Cortex of kidney (tissue), 1 donor: ENCODE measurements at regions not wholly inside any gene's neighbourhood (a gene's known extent, or its start where the extent isn't known, plus 50 kb on each side); places are given as distances from the start of the nearest gene placed in this dataset.

Experiments used
- DNase-seq: peaks from one replicate; lab custom pipeline; 2025; lab: John Stamatoyannopoulos, UW

DNA sequence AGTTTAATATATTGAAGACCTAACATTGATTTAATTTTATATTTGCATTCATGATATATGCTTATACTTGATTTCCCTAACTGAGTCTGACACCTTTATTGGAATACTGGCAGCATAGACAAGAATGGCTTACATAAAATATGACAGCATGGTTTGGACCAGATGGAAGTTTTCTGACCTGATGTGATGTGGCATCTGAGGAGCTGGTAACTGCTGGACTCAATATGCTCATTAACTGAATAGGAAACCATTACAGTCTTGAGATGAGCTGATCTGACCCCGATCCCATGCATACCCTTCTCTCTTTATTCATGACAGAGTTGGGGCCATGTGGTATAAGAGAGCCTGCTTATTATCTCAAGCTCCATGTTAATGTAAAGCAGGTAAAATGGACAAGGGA, 604.8 kb upstream of the SEL1L start:
- no peak for DNase-seq

DNA sequence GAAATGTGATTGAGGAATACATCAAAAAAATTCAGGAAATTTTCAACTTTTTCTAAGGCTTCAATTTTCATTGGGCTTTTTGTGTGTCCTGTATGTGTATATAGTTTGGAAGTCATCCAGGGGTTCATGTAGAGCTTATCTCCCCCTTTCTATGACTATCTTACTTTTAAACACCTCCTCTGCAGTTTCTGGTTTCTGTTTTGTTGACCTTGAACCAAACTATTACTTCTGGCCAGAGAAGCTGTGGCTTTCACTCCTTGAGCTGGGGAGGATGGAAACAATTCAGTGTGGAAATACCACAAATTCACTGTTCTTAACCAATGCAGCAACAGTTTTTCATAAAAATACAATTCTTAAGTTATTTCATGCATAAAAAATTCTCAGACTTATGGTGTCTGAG, 613.2 kb upstream of the SEL1L start:
- no peak for DNase-seq

DNA sequence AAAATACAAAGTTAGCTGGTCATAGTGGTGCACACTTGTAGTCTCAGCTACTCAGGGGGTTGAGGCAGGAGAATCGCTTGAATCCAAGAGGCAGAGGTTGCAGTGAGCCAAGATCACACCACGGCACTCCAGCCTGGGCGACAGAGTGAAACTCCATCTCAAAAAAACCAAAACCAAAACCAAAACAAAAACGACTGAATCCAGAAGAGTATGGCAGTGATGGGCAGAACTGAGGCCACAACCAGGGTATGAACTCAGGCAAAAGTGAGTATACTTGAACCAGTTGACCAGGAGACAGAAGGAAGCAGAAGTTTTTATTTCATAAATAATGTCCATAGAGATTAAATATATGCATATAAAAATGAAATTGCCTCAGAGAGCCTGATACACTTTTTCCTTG, 620.0 kb upstream of the SEL1L start:
- no peak for DNase-seq

GRCh38 chr14:82159624-82160023, 626.0 kb upstream of the SEL1L start:
- no peak for DNase-seq

- no peak for DNase-seq
Measured at GRCh38 chr14:82180139-82180538, 646.5 kb upstream of the SEL1L start.

DNA sequence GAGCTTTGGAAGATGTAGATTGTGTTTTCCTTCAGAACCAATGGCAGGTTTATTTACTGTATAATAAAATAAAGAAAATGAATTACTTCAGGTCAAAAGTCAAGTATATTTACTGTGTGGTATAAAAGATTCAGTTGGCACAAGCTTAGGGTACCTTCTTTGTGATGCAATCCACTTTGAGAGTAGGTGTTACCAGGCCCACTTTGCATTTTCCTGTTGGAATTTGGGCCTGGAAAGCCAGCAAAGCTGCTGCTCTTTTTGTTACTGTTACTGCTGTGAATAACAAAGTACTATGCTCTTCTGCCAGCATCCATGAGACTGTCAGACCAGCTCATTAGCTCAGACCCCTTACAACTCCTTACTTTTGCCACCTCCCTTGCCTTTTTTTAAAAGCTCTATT, 649.0 kb upstream of the SEL1L start:
- DNase-seq = no peak

DNA sequence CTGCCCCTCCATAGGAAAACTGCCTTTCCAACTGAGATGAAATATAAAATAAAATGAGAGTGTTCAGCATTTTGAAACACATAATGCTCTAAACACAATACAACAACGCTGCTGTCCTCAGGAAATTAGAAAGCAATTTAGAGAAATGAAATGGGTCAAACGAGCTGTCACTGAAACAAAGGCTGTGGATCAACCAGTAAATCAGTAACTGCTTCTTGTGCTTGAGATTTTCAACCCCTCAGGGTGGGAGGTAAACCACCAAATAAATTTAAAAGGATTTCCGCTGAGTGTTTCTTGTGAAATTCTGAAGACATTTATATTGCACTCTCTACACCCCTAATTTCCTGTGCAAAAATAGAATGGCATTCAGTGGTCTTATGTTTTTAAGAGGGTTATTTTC, 657.1 kb upstream of the SEL1L start:
- no peak for DNase-seq

GRCh38 chr14:82192387-82192786, 658.7 kb upstream of the SEL1L start:
- DNase-seq = no peak

GRCh38 chr14:82223276-82223675, 689.6 kb upstream of the SEL1L start:
- no peak for DNase-seq

- no peak for DNase-seq
Measured at GRCh38 chr14:82224610-82225009, 691.0 kb upstream of the SEL1L start.

GRCh38 chr14:82230748-82231147, 697.1 kb upstream of the SEL1L start:
- DNase-seq = no peak

DNA sequence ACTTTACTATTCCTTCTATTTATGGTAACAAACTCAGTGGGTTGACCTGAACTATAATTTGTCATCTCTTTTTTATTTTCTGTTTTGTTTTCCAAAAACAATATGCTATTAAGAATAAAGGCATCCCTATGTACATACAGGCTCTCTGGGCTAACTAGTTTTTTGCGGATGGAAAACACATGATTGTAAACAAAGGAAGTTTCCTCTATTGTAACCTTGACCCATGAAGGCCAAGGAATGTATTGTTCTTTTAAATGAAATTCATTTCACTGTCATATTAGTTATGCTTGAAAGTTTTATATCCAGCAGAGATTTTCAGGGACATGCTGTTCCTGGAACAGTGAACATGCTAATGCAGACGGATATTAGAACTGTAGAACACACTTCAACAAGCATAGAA, 705.0 kb upstream of the SEL1L start:
- DNase-seq = no peak

DNA sequence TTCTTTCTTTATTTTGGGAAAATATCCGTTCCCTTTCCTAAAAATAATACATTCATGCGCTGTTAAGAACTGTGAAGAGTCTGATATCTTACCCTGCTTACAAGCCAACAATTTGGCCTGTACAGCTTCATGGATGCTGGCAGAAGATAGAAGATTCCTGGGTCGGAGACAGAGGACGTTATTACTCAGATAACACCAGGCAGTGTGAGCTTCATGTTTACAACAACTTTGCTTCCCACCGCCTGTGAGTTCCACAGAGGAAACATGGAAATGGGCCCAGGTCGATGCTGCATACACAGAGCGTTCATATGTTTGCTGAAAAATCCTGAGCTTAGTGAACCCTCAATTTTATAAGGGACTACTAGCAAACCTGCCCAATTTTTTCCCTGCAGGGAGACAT, 705.6 kb upstream of the SEL1L start:
- DNase-seq = no peak

DNA sequence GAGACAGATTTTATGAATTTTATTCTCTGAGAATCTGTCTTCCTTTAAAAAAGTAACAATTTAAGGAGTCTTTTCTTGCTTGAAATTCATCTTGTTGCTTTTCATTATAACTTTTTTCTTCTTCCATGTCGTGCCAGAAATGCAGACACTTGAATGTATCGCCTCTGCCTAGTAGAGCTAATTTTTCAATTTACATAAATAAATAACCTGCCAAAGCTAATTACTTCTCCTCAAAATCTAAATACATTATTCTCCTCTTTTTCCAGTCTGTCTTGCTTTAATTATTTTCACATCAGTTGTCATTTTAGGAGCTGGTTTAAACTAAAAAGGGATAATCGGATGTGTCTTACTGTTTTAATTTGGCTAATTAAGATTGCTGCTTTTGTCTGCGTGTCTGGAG, 711.1 kb upstream of the SEL1L start:
- DNase-seq = no peak

DNA sequence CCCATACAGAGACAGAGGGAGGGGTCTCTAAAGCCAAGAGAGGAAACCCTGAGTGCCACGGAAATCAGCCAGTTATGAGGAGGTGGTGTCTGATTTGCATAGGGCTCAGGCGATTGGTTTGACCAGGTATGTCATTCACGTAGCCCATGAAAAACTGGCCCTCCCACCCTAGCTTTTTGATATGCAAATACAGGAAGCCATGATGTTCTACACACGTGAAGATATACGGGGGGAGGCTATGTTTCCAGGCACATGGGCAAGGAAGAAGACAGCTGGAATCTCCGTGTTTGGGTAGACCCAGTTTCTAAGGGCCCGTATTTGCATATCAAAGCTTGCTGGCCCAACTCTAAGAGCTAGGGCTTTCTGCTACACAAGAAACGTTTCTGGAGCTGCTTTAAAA, 717.8 kb upstream of the SEL1L start:
- DNase-seq = no peak

DNA sequence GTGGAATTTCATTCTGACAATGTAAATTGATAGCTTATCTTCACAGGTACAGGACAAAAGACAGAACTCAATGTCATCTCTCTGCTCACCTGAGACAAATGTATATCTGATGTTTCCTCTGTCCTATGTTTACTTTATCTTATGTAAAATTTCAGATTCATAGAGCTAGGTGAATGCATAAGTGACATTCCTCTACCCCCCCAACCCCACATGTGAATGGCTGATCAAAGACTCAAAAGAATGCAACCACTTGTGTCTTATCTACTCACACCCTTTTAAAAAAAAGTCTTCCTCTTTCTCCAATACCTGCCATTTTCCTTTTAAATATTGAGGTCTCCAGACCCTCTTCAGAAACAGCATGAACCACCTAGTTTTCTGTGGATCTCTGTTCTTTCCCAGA, 736.6 kb upstream of the SEL1L start:
- no peak for DNase-seq

- DNase-seq = no peak
Measured at GRCh38 chr14:82298811-82299210, 765.2 kb upstream of the SEL1L start.

DNA sequence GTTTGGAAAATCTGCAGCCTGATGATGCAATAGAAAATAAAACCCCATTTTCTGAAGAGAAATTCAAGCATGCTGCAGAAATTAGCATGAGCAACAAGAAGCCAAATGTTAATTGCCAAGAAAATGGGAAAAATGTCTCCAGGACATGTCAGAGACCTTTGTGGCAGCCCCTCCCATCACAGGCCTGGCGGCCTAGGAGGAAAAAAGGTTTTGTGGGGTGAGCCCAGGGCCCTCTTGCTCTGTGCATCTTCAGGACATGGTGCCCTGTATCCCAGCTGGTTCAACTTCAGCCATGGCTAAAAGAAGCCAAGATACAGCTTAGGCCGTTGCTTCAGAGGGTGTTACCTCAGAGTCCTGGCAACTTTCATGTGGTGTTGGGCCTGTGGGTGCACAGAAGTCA, 775.5 kb upstream of the SEL1L start:
- DNase-seq = no peak

DNA sequence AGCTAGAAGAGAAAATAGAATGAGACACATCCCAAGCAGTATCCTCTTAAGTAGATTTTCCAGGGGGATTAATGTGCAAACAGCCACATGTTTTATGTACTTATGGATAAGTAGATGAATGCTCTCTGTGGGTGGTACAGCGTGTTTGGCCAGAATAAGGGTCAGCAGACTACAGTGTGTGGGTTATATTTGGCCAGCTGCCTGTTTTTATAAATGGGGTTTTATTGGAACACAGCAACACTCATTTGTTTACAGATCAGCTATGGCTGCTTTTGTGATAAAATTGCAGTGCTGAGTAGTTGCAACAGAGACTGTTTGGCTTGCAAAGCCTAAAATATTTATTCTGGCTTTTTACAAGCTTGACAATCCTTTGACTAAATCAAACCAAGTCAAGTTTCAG, 780.2 kb upstream of the SEL1L start:
- DNase-seq = no peak

- no peak for DNase-seq
Measured at GRCh38 chr14:82328442-82328841, 794.8 kb upstream of the SEL1L start.

- no peak for DNase-seq
Measured at GRCh38 chr14:82341261-82341810, 807.7 kb upstream of the SEL1L start.

DNA sequence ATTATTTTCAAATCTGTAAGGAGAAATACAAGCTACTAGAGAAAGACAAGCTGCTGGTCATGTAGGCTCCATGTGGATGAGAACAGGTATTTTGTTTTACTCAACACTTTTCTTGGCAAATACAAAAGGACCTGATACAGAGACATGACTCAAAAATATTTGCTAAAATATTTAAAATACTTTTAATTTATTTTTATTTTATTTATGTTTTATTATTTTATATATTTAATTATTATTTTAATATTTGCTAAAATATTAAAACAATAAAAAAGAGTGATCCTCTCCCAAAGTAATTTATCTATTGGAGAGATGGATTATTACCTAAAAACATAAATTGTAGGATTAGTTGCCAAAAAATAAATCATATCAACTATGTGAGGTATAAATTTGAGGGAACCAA, 808.9 kb upstream of the SEL1L start:
- no peak for DNase-seq

DNA sequence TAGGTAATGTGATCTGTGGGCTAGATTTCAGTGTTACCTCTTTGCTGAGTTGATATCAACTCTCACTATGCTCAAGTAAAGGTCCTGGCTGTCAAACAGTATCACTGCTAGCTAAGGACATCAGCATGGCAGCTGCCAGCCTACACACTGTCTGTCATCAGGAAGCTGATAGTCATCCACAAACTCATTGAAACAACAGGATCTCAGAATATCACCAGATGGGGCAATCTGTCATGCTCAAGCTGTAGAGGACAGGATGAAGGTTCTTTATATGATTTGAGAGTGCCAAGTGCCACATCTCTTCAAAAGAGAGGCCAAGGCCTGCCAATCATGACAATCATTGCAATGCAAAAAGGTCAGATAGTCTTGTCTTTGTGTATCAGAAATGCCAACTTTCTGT, 811.5 kb upstream of the SEL1L start:
- no peak for DNase-seq

DNA sequence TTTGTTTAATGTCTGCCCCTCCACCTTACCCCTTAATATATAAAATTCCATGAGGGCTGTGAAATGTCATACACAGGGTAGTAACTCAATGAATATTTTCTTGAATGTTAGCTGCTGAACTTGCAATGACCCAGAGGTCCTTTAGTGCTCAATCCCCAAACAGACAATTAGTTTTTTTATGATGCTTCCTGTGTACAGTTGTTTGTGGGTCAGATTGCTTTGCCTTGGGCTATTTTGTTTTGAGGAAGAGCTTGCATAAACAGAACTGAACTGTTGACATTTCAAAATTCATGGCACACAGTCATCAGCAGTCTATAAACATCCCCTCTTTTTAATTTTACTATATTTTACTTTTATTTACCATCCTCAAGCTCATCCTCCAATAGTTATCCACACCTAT, 820.5 kb upstream of the SEL1L start:
- DNase-seq = no peak

GRCh38 chr14:82359201-82359600, 825.5 kb upstream of the SEL1L start:
- no peak for DNase-seq
